Stomach (tissue), 4 donors: ENCODE measurements at regions not wholly inside any gene's neighbourhood (a gene's known extent, or its start where the extent isn't known, plus 50 kb on each side); places are given as distances from the start of the nearest gene placed in this dataset.

Experiments used
- CTCF ChIP-seq, 7 experiments: fragments of 450-650 bp in 4 of 7; fragments of 200-600 bp in 3 of 7; sonication (generic) in 3 of 7; IDR thresholded peaks; one replicate each; pipeline ENCODE4 v1.5.1; 2016 to 2019; ENCODE audit warnings: antibody characterized with exemption in 7 of 7, control low read depth in 2 of 7, mild to moderate bottlenecking in 1 of 7
- POLR2A ChIP-seq, 4 donors: fragments of 450-650 bp; IDR thresholded peaks; one replicate each; pipeline ENCODE4 v1.6.1; 2016; ENCODE audit warnings: antibody characterized with exemption in 4 of 4, control low read depth in 2 of 4, mild to moderate bottlenecking in 1 of 4, moderate library complexity in 1 of 4

- TF ChIP-seq CTCF (IDR thresholded peaks at IDR 0.05) = no peak
- no peak for TF ChIP-seq POLR2A (IDR thresholded peaks at IDR 0.05)
These were observed 135.0 kb upstream of the HNMT start for GRCh38 chr2:137829251-137829650.
